NCI-H460 (cell line): ENCODE measurements at regions not wholly inside any gene's neighbourhood (a gene's known extent, or its start where the extent isn't known, plus 50 kb on each side); places are given as distances from the start of the nearest gene placed in this dataset.

Experiments
- DNase-seq: peaks from one replicate; pipeline ENCODE4 v3.0.0-alpha.2; 2016; ENCODE audit warnings: low read depth; ENCODE audit errors: extremely low read depth

DNA sequence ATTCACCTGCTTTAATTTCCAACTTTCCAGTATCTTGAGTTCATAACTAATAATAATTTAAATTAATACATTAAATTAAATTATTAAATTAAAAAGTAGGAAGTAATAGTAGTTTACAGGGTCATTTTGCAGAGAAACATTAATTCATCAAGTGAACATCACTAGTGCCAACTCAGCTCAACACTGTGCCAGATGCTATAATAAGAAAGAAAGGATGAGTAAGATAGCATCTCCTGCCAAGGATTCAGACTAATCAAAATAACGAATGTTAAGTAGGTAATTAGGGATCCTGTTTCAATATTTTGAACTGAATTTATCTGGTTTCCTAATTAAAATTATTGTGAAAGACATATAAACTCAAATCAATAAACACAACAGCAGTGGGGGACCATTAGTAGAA is 596.7 kb downstream of the SLC6A15 start:
- no peak for DNase-seq

GRCh38 chr12:84313323-84313675 is 599.3 kb downstream of the SLC6A15 start:
- no peak for DNase-seq

DNA sequence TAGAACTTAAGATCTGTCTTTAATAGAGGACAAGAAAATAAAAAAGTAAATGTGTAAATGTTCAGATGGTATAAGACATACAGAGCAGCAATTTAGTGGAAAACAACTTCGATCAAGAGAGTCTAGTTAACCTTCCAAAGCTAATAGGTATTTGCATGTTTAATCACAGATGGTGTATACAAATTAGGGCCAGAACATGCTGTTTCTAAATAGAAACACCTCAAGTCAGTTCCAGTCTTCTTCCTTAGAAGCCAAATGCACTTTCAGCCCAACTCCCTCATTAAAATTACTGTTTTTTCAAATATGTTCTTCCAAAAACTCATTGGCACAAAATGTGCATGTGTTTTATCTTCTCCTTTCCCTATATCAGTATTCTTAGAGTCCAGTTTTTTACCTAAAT is 604.4 kb downstream of the SLC6A15 start:
- DNase-seq, result no peak

GRCh38 chr12:84305144-84305543 is 607.5 kb downstream of the SLC6A15 start:
- no peak for DNase-seq

- no peak for DNase-seq
These were observed 618.4 kb downstream of the SLC6A15 start for GRCh38 chr12:84294246-84294645.

- no peak for DNase-seq
These were observed 622.4 kb downstream of the SLC6A15 start for GRCh38 chr12:84290168-84290567.

- DNase-seq, result no peak
These were observed 634.6 kb downstream of the SLC6A15 start for GRCh38 chr12:84277986-84278385.

- DNase-seq, result no peak
These were observed 636.4 kb downstream of the SLC6A15 start for GRCh38 chr12:84276215-84276614.

DNA sequence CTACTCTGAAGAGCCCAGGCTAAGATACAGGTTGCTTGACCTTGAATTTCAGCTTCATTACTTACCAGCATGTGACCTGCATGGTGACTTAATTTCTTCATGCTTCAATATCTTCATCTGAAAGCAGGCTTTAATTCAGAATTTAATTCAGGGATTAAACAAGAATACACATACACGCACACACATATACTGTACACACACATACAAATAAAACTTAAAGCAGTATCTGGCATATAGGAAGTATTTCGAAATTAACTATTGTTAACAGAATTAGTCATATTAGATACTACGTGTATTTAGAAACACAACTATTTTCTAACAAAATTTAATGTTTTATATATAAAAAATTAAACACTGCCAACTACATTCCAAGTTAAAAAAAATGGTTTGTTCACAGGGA is 640.3 kb downstream of the SLC6A15 start:
- no peak for DNase-seq

DNA sequence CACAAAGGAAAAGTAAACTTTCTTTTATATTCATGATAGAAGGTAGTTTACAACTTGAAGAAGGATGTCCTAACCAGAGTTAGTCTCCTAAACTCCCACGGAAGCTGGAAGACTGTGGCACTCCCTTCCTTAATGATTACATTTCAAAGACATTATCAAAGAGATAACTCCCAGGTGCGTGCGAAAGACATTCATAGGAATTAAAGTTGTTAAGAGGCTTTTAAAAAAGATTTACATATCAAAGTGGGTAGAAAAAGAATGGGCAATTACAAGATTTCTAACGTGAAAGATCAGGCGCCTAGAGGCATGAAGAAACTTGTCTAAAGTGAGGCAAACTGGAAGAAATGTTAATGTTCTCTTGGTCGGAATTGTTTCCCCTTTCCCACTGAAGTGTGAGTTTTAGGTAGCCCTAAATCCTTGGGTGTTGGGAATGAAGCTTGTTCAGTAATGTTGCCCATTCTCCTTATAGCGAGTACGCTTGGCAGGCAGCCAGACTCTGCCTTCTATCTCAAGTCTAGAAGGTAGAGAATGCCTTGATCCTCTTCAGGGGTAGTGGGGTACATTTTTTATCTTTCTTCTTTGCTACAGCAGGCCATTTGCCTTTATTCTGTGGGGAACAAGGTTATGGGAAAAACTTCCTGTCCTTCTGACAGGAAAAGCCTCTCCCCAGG is 642.0 kb downstream of the SLC6A15 start:
- no peak for DNase-seq

DNA sequence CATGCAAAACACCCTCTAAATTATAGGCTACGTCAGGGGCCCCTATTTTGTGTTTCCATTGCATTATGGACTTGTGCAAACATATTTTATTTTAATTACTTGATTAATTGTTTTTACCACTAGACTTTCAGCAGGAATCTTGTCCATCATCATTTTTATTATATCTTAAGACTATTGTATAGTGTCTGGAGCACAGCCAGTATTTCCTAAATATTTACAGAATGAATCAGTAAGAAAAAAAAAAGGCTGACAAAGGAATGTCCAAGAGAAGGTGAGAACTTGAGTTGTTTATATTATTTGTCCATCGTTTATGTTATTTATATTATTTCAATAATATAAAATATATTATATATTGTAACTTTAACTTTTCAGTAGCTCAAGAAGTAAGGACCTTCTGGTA is 664.7 kb downstream of the SLC6A15 start:
- DNase-seq, result no peak

DNA sequence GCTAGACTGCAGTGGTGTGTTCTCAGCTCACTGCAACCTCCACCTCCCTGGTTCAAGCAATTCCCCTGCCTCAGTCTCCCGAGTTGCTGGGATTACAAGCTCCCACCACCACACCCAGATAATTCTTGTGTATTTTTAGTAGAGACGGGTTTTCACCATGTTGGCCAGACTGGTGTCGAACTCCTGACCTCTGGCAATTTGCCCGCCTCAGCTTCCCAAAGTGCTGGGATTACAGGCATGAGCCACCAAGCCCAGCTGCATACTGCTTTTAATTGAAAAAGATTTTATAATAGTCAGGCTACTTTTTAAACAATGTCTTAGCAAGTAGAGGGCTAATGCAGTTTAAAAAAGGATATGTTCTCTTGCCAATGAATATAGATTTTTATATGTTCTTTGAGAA is 668.9 kb downstream of the SLC6A15 start:
- DNase-seq, result no peak

DNA sequence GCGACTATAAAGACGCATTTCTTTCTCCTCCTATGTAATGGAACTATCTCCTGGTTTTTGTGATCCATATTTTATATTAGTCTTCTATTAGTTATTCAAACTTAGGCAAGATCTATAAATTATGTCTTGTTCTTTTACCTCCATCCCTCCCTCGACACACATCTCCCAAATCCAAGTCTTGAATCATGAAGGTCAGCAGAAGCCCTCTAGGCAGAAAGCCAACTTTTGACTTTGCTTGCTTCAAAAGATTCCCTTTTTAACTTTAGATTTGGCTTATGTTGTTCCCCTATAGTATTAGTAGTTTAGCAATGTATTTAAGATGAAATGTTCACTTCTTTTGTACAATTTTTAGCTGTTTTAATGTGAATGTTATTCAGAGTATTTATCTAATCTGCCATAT is 689.8 kb downstream of the SLC6A15 start:
- DNase-seq, result no peak

DNA sequence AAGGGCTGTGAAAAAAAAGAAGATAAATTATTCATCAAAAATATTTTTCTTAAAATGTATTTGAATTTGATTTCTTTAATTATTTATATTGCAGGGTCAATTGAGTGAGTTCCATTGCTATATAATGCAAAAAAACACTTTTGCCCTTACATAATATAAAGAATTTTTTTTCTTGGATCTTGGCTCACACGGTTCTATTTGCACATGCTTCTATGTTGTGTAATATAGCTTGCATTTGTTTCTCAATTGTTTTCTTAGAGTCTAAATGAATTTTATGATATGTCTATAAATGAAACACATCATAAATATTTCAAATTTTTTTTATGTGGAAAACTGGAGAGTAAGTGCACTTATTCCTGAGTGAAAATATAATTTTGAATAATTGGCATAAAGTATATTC is 694.2 kb downstream of the SLC6A15 start:
- no peak for DNase-seq

GRCh38 chr12:84201976-84202375 is 710.6 kb downstream of the SLC6A15 start:
- DNase-seq, result no peak

- no peak for DNase-seq
These were observed 714.2 kb downstream of the SLC6A15 start for GRCh38 chr12:84198294-84198946.

GRCh38 chr12:84191779-84192178 is 720.8 kb downstream of the SLC6A15 start:
- no peak for DNase-seq

DNA sequence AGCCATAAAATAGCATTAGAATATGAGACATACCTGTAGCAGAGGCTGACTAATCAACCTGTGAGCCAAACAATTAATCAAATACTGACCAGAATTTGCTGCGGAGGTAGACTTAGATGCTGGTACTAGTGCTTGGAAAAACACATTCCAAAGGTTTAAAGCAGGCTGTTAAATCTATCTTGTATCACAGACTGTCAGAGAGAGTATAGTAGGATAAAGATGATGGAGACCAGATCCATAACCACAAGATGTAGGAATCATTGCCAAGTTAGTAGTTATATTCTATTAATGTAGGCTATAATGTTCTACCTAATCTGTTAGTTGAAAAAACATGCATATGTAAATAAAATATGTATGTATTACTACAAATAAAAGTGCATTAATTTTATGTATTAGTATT is 726.2 kb downstream of the SLC6A15 start:
- no peak for DNase-seq

- no peak for DNase-seq
These were observed 729.0 kb downstream of the SLC6A15 start for GRCh38 chr12:84183576-84183975.

DNA sequence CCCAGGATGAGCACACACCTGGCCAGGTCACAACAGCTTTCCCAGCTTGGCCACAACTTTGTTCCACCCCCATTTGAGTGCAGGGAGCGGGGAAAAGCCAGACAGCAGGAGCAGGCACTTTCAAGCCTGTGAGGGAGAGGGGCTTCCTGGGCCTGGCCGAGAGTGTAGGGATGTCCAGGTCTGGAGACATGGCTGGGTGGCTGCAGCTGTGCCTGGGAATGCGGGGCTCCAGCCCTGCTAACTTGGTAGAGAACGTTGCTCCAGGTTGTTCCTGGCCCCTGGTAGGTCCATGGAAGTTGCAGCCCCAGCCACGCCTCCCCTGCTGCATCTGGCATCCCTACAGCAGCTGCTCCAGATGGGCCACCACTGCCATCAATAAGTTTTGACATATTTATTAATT is 738.5 kb downstream of the SLC6A15 start:
- no peak for DNase-seq

- DNase-seq, result no peak
These were observed 739.7 kb downstream of the SLC6A15 start for GRCh38 chr12:84172823-84173424.

GRCh38 chr12:84166812-84167211 is 745.8 kb downstream of the SLC6A15 start:
- no peak for DNase-seq
